HUES48 (cell line): ENCODE measurements at regions not wholly inside any gene's neighbourhood (a gene's known extent, or its start where the extent isn't known, plus 50 kb on each side); places are given as distances from the start of the nearest gene placed in this dataset.

Source experiments
- H3K27ac ChIP-seq: one replicate; pipeline ENCODE4 v1.7.0; 2013; ENCODE audit warnings: low read depth, low read length, inconsistent platforms
- H3K27me3 ChIP-seq: 2 replicates; pipeline ENCODE4 v1.6.1; 2013; ENCODE audit warnings: mild to moderate bottlenecking, low read length; ENCODE audit not compliant: control insufficient read depth, insufficient read depth
- H3K36me3 ChIP-seq: 2 replicates; pipeline ENCODE4 v1.6.1; 2013; ENCODE audit warnings: low read length; ENCODE audit not compliant: control insufficient read depth, insufficient read depth
- H3K4me1 ChIP-seq: 2 replicates; pipeline ENCODE4 v1.6.1; 2013; ENCODE audit warnings: mild to moderate bottlenecking, low read length; ENCODE audit not compliant: control insufficient read depth, insufficient read depth
- H3K4me3 ChIP-seq: 2 replicates; pipeline ENCODE4 v1.5.1; 2013; ENCODE audit warnings: mild to moderate bottlenecking, low read depth, low read length
- H3K9ac ChIP-seq: 2 replicates; pipeline ENCODE4 v1.6.1; 2013; ENCODE audit warnings: mild to moderate bottlenecking, low read depth, low read length, moderate library complexity
- H3K9me3 ChIP-seq: 2 replicates; pipeline ENCODE4 v1.6.1; 2013; ENCODE audit warnings: low read length; ENCODE audit not compliant: control insufficient read depth, insufficient read depth

DNA sequence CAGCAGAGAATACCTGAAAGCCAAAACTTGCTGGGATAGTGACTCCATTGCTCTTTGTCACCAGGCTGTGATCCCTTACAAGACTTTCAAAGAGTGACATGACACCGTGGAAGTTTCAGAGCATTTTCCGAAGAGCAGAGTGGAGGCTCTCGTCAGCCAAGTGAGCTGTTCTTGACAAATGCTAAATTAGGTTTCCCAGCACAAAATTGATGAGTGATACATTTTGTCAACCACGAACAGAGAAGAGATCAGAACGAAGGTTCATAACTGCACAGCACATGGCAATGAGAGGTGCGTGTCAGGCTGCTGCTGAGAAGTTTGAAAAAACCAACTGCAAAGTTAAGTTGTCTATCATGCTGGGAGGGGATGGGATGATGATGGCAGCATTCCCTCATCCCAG lies 184.4 kb upstream of the C1orf174 start:
- no peak overlapping the region for H3K27ac ChIP-seq
- H3K9me3 ChIP-seq = peaks cover 9% of the 10 kb centered on the region
- H3K9ac ChIP-seq = no peak overlapping the region
- H3K36me3 ChIP-seq = no peaks in the 10 kb centered on the region
- H3K4me3 ChIP-seq = no peak overlapping the region
- H3K4me1 ChIP-seq = no peaks in the 10 kb centered on the region
- H3K27me3 ChIP-seq = no peaks in the 10 kb centered on the region

DNA sequence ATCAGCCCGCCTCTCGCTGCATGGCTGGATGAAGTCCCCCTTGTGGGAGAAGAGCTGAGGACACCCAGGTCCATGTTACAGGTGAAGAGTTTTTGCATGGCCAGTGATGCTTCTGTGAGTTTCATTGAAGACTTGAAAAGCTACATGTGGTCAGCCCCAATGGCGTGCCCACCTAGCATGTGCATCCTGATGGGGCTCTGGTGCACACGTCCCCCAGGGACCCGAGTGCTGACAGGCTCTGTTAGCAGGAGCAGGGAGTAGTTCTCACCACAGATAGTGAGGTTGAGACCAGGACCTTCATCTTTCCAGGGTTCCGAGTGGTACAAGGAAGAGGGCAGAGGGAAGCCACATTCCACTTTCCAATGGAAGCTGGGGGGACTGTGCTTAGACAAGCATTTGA lies 184.8 kb upstream of the C1orf174 start:
- Histone ChIP-seq H3K9me3 (peaks cover 11% of the 10 kb centered on the region), H3K36me3 (no peaks in the 10 kb centered on the region), H3K27ac (no peak overlapping the region), H3K9ac (no peak overlapping the region), H3K4me3 (no peak overlapping the region), H3K27me3 (no peaks in the 10 kb centered on the region), H3K4me1 (no peaks in the 10 kb centered on the region)

DNA sequence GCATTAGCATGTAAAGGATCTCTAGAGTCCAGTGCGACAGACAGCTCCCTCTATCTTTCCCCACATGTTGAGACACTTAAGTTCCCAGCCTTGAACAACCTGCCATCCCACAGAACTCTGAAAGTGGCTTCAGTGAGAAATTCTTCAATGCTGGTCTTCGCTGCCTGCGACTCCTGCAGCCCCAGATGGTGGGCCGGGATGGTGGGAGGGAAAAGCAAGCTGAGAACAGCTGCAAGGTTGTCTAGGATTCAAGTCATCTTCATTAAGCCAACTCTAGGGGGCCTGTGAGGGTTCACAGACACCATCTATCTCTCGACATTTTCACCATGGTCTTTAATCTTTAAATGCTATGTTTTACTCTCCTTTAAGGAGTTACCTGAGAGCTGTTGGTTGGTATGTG lies 185.5 kb upstream of the C1orf174 start:
- no peak overlapping the region for H3K4me3 ChIP-seq
- H3K27ac ChIP-seq = no peak overlapping the region
- peaks cover 7% of the 10 kb centered on the region; the same call in 1 of the 2 replicates for H3K9me3 ChIP-seq
- no peaks in the 10 kb centered on the region for H3K36me3 ChIP-seq
- H3K9ac ChIP-seq = no peak overlapping the region
- no peaks in the 10 kb centered on the region for H3K4me1 ChIP-seq
- no peaks in the 10 kb centered on the region for H3K27me3 ChIP-seq

DNA sequence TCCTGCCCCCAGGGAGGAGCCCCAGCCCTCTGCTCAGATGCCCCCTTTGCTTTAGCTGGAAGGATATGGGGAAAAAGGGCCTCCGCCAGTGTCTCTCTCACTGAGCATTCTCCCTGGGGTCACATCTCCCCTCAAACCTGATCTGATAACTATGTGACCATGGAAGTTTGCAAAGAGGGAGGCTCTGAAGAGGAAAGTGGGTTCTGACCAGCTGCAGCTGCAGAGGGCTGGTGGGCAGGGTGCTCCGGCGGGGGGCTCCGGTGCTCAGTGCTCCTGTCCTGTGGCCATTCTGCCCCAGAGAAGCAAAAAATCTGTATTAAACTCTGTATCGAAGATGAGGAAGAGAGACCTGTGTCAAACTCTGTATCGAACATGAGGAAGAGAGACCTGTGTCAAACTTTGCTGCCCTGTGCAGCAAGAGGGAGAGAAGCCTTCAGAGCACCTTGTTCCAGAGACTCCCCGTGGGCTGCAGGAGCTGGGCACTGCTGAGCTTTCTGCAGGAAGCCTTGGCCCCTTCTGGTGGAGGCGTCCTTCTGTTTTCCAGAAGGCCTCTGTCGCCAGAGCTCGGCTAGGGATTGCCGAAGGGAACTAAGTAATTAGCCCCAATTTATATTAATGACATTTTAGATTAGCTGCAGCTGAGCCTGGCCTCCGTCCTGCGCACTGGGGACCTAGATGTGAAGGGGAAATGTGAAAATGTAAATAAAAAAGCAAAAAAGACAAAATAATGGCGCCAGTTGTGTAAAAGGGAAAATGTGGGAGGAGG lies 186.2 kb upstream of the C1orf174 start:
- no peak overlapping the region for H3K27ac ChIP-seq
- peaks cover 11% of the 10 kb centered on the region; the same call in 1 of the 2 replicates for H3K9me3 ChIP-seq
- no peaks in the 10 kb centered on the region for H3K27me3 ChIP-seq

DNA sequence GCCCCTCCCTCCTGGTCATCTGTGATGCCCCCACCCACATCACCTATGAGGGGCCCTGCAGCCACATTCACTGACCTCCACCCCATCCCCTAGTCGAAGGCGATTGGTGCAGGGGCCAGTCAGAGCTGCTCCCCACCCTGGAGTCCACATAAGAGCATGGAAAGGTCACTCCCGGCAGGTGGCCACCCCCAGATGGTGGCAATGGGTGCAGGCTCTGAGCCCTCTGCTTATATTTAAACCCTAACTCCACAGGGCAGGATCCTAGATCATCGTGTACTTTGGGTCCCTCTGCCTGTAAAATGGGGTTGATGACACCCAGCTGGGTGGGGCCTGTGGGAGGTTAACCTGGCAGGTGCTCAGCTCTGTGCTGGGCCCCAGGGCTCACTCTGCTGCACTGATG lies 186.8 kb upstream of the C1orf174 start:
- H3K9ac ChIP-seq = no peak overlapping the region
- H3K4me3 ChIP-seq = no peak overlapping the region
- no peaks in the 10 kb centered on the region for H3K36me3 ChIP-seq
- peaks cover 12% of the 10 kb centered on the region; the same call in 1 of the 2 replicates for H3K9me3 ChIP-seq
- no peaks in the 10 kb centered on the region for H3K27me3 ChIP-seq
- no peak overlapping the region for H3K27ac ChIP-seq
- H3K4me1 ChIP-seq = no peaks in the 10 kb centered on the region

More for the DNA sequence above, 186.2 kb upstream of the C1orf174 start:
- no peak overlapping the region for H3K4me3 ChIP-seq
- H3K4me1 ChIP-seq = no peaks in the 10 kb centered on the region
- no peaks in the 10 kb centered on the region for H3K36me3 ChIP-seq
- no peak overlapping the region for H3K9ac ChIP-seq

DNA sequence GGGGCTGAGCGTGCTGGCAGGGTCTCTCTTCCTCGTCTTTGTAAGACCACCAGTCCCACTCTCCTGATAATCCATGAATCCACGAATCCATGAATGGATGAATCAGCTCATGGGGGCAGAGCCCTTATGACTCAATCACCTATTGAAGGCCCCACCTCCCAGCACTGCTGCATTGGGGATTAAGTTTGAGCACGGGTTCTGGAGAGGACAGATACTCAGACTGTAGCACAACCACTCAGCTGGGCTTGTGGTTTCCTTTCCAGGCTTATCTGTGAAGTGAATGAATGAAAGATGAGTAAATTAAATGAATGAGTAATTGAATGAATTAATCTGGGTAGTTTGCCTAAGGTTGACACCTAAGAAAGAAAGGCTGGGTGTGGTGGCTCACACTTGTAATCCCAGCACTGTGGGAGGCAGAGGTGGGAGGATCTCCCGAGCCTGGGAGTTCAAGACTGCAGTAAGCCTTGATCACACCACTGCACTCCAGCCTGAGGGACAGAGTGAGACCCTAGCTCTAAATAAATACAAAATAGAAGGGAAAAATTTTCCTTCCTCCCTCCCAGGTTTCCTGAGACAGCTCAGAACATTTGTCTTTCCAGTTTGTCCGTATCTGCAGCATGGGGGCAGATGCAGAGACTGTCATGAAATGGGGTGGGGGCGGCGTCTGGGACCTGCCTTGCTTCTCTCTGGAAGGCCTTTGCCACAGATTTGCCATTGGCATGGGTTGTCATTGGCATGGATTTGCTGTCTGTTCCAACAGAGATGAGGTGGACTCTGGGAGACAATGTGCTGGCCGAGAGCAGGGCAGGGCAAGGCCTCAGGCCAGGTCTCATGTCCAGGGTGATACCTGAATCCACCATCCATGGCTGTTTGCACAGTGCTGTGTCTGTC lies 187.7 kb upstream of the C1orf174 start:
- Histone ChIP-seq H3K4me1 (no peaks in the 10 kb centered on the region), H3K27me3 (no peaks in the 10 kb centered on the region), H3K36me3 (no peaks in the 10 kb centered on the region), H3K9ac (no peak overlapping the region), H3K27ac (no peak overlapping the region), H3K4me3 (no peak overlapping the region), H3K9me3 (peaks cover 12% of the 10 kb centered on the region)

DNA sequence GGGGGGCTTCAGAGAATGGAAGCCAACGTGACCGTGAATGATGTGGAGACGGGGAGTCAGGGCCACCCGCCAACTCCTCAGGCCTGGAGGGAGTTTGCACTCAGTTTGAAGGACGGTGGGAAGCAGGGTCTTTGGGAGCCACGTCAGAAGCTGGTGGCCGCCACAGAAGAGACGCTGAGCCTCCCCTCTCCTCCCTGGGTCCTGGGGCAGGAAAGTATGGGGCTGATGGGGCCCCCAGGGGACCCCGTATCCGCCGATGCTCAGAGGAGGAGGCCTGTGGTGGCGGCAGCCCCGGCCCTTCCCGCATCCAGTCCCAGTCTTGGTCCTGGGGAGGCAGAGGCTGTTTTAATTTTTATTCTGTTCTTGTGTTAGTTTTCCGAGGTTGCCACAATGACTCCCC lies 188.6 kb upstream of the C1orf174 start:
- Histone ChIP-seq H3K27me3 (no peaks in the 10 kb centered on the region), H3K4me3 (no peak overlapping the region), H3K9me3 (peaks cover 15% of the 10 kb centered on the region), H3K4me1 (no peaks in the 10 kb centered on the region), H3K9ac (no peak overlapping the region), H3K36me3 (no peaks in the 10 kb centered on the region), H3K27ac (no peak overlapping the region)

DNA sequence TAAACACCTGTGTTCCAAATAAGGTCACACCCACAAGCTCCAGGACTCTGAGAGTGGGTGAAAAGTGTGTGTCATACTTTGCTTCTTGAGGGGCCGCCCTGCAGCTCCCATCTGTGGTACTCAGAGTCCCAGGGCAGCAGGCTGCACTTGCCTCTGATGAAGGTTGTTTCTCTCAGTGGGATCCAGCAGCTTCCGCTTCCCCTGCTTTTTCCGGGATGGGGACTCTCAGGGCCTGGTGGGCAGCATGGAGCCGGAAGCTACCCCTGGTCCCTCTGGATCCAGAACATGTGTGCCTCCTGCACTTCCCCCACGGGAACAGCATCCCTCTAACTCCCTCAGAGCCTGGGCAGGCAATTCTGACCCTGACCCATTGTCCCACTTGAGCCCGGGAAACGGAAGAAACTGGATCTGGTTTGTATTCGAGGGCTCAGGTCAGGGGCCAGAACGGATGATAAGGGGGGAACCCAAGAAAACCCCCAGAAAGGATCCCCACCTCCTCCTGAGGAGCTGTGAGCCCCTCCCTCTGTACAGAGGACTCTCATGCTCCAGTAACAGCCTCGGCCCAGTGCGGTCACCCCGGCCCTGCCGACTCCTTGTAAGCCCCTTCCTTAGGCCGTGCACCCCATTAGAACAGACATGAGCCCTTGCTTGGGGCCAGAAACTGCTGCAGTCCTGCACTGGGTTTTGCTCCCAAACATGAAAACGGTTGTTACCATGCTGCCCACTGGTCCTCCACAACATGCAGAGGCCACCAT lies 189.5 kb upstream of the C1orf174 start:
- Histone ChIP-seq H3K4me3 (no peak overlapping the region; the same call in 1 of the 2 replicates), H3K4me1 (no peaks in the 10 kb centered on the region), H3K36me3 (no peaks in the 10 kb centered on the region), H3K27ac (no peak overlapping the region), H3K27me3 (no peaks in the 10 kb centered on the region), H3K9me3 (peaks cover 15% of the 10 kb centered on the region), H3K9ac (no peak overlapping the region)

DNA sequence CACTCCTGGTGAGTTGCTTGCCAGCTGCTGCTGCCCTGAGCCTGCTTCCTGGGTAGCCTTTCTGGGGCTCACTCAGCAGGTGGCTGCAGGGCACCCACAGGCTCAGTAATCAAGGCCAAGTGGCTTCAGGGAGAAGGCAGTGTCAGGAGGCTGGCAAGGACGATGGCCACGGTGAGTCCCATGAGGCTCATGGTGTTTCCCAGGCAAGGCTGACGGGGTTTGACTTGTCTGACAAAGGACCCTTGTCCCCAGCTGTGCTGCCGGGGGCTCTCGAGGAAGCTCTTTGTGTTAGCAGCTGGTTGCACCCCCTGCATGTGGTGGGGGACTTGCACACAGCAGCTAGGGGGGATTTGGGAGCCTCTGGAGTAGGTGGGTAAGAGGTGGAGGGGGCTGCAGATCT lies 190.5 kb upstream of the C1orf174 start:
- no peak overlapping the region for H3K9ac ChIP-seq

DNA sequence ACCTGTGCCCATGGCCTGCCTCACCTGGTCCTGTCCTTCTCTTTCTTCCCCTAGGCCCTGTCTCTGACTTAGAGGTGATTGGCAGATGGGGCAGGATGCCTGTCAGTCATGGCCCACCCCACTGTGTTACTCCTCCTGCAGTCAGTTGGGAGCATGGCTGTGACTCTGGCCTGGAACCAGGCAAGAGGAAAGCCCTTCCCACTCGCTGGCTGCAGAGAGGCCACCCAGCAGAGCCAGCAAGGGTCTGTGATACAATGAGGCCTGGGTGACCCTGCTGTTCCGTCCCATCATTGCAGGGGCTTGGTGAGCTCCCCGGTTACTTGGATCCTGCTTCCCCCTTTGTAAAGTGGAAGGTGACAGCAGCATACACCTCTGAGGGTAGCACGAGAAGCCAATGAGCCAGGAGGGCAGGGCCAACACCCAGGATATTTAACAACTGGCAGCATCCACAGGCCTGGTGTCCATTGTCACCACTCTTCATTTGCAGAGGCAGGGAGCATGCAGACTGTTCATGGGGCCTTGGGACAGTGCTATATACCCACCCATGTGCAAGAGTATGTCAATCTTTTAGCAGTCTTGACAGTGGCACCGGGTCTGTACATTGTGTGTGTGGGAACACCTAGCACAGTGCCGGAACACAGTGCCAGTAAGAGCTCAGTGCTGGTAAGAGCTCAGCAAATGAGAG lies 191.0 kb upstream of the C1orf174 start:
- peaks cover 22% of the 10 kb centered on the region for H3K9me3 ChIP-seq
- no peak overlapping the region for H3K4me3 ChIP-seq
- H3K4me1 ChIP-seq = no peaks in the 10 kb centered on the region
- no peaks in the 10 kb centered on the region for H3K36me3 ChIP-seq
- no peak overlapping the region for H3K27ac ChIP-seq
- H3K27me3 ChIP-seq = no peaks in the 10 kb centered on the region
- no peak overlapping the region for H3K9ac ChIP-seq

More for the DNA sequence above, 190.5 kb upstream of the C1orf174 start:
- Histone ChIP-seq H3K4me1 (no peaks in the 10 kb centered on the region), H3K27me3 (no peaks in the 10 kb centered on the region), H3K36me3 (no peaks in the 10 kb centered on the region), H3K4me3 (no peak overlapping the region), H3K9me3 (peaks cover 18% of the 10 kb centered on the region), H3K27ac (no peak overlapping the region)
